ENCODE measurements at regions not wholly inside any gene's neighbourhood (a gene's known extent, or its start where the extent isn't known, plus 50 kb on each side); places are given as distances from the start of the nearest gene placed in this dataset.

GRCh38 chr3:107981471-107982111, 109.2 kb downstream of the CD47 start:
- Histone ChIP-seq H3K36me3 (ENCODE audit: control insufficient read depth in 2 of 2, insufficient read depth in 2 of 2, low read length in 2 of 2) (no peaks in the 10 kb centered on the region), H3K4me1 (ENCODE audit: control insufficient read depth, insufficient read depth, low read length) (peaks cover 13% of the 10 kb centered on the region), H3K9ac (ENCODE audit: low read length in 2 of 2) (no peak overlapping the region), H3K4me3 (ENCODE audit: low read length in 2 of 2) (no peak overlapping the region), H3K27ac (ENCODE audit: low read length) (no peak overlapping the region), H3K27me3 (ENCODE audit: control insufficient read depth in 1 of 2, insufficient read depth in 2 of 2, low read length in 2 of 2) (no peaks in the 10 kb centered on the region), H3K9me3 (ENCODE audit: control insufficient read depth in 2 of 2, low read length in 2 of 2) (no peaks in the 10 kb centered on the region)

GRCh38 chr3:107979538-107979937, 111.3 kb downstream of the CD47 start:
- no peaks in the 10 kb centered on the region for H3K27me3 ChIP-seq (ENCODE audit: control insufficient read depth in 1 of 2, insufficient read depth in 2 of 2, low read length in 2 of 2)
- H3K27ac ChIP-seq (ENCODE audit: low read length): no peak overlapping the region
- no peaks in the 10 kb centered on the region for H3K9me3 ChIP-seq (ENCODE audit: control insufficient read depth in 2 of 2, low read length in 2 of 2)
- H3K4me3 ChIP-seq (ENCODE audit: low read length in 2 of 2): no peak overlapping the region
- peaks cover 8% of the 10 kb centered on the region for H3K4me1 ChIP-seq (ENCODE audit: control insufficient read depth, insufficient read depth, low read length)
- no peaks in the 10 kb centered on the region for H3K36me3 ChIP-seq (ENCODE audit: control insufficient read depth in 2 of 2, insufficient read depth in 2 of 2, low read length in 2 of 2)
- no peak overlapping the region for H3K9ac ChIP-seq (ENCODE audit: low read length in 2 of 2)

GRCh38 chr3:107978131-107979055, 112.4 kb downstream of the CD47 start:
- Histone ChIP-seq H3K27me3 (ENCODE audit: control insufficient read depth in 1 of 2, insufficient read depth in 2 of 2, low read length in 2 of 2) (no peaks in the 10 kb centered on the region), H3K27ac (ENCODE audit: low read length) (no peak overlapping the region), H3K4me3 (ENCODE audit: low read length in 2 of 2) (no peak overlapping the region), H3K4me1 (ENCODE audit: control insufficient read depth, insufficient read depth, low read length) (peaks cover 8% of the 10 kb centered on the region), H3K9me3 (ENCODE audit: control insufficient read depth in 2 of 2, low read length in 2 of 2) (no peaks in the 10 kb centered on the region), H3K9ac (ENCODE audit: low read length in 2 of 2) (no peak overlapping the region), H3K36me3 (ENCODE audit: control insufficient read depth in 2 of 2, insufficient read depth in 2 of 2, low read length in 2 of 2) (no peaks in the 10 kb centered on the region)

- no peak overlapping the region for H3K9ac ChIP-seq (ENCODE audit: low read length in 2 of 2)
- no peaks in the 10 kb centered on the region for H3K27me3 ChIP-seq (ENCODE audit: control insufficient read depth in 1 of 2, insufficient read depth in 2 of 2, low read length in 2 of 2)
- H3K36me3 ChIP-seq (ENCODE audit: control insufficient read depth in 2 of 2, insufficient read depth in 2 of 2, low read length in 2 of 2): no peaks in the 10 kb centered on the region
- H3K9me3 ChIP-seq (ENCODE audit: control insufficient read depth in 2 of 2, low read length in 2 of 2): no peaks in the 10 kb centered on the region
- H3K27ac ChIP-seq (ENCODE audit: low read length): no peak overlapping the region
- H3K4me1 ChIP-seq (ENCODE audit: control insufficient read depth, insufficient read depth, low read length): peaks cover 8% of the 10 kb centered on the region
- H3K4me3 ChIP-seq (ENCODE audit: low read length in 2 of 2): no peak overlapping the region
Observed at GRCh38 chr3:107977221-107978130, 113.4 kb downstream of the CD47 start.

GRCh38 chr3:107976202-107976800, 114.5 kb downstream of the CD47 start:
- Histone ChIP-seq H3K4me3 (ENCODE audit: low read length in 2 of 2) (no peak overlapping the region), H3K9me3 (ENCODE audit: control insufficient read depth in 2 of 2, low read length in 2 of 2) (no peaks in the 10 kb centered on the region), H3K9ac (ENCODE audit: low read length in 2 of 2) (no peak overlapping the region), H3K4me1 (ENCODE audit: control insufficient read depth, insufficient read depth, low read length) (no peaks in the 10 kb centered on the region), H3K36me3 (ENCODE audit: control insufficient read depth in 2 of 2, insufficient read depth in 2 of 2, low read length in 2 of 2) (no peaks in the 10 kb centered on the region), H3K27me3 (ENCODE audit: control insufficient read depth in 1 of 2, insufficient read depth in 2 of 2, low read length in 2 of 2) (no peaks in the 10 kb centered on the region), H3K27ac (ENCODE audit: low read length) (no peak overlapping the region)

GRCh38 chr3:107975529-107976201, 115.2 kb downstream of the CD47 start:
- Histone ChIP-seq H3K36me3 (ENCODE audit: control insufficient read depth in 2 of 2, insufficient read depth in 2 of 2, low read length in 2 of 2) (no peaks in the 10 kb centered on the region), H3K9ac (ENCODE audit: low read length in 2 of 2) (no peak overlapping the region), H3K4me1 (ENCODE audit: control insufficient read depth, insufficient read depth, low read length) (peaks cover under 1% of the 10 kb centered on the region), H3K9me3 (ENCODE audit: control insufficient read depth in 2 of 2, low read length in 2 of 2) (no peaks in the 10 kb centered on the region), H3K4me3 (ENCODE audit: low read length in 2 of 2) (no peak overlapping the region), H3K27ac (ENCODE audit: low read length) (no peak overlapping the region), H3K27me3 (ENCODE audit: control insufficient read depth in 1 of 2, insufficient read depth in 2 of 2, low read length in 2 of 2) (no peaks in the 10 kb centered on the region)

- Histone ChIP-seq H3K27ac (ENCODE audit: low read length) (no peak overlapping the region), H3K36me3 (ENCODE audit: control insufficient read depth in 2 of 2, insufficient read depth in 2 of 2, low read length in 2 of 2) (no peaks in the 10 kb centered on the region), H3K4me3 (ENCODE audit: low read length in 2 of 2) (no peak overlapping the region), H3K27me3 (ENCODE audit: control insufficient read depth in 1 of 2, insufficient read depth in 2 of 2, low read length in 2 of 2) (no peaks in the 10 kb centered on the region), H3K4me1 (ENCODE audit: control insufficient read depth, insufficient read depth, low read length) (peaks cover 6% of the 10 kb centered on the region), H3K9ac (ENCODE audit: low read length in 2 of 2) (no peak overlapping the region), H3K9me3 (ENCODE audit: control insufficient read depth in 2 of 2, low read length in 2 of 2) (no peaks in the 10 kb centered on the region)
Observed at GRCh38 chr3:107973961-107974360, 116.9 kb downstream of the CD47 start.

- H3K4me1 ChIP-seq (ENCODE audit: control insufficient read depth, insufficient read depth, low read length): peaks cover 6% of the 10 kb centered on the region
- no peaks in the 10 kb centered on the region for H3K27me3 ChIP-seq (ENCODE audit: control insufficient read depth in 1 of 2, insufficient read depth in 2 of 2, low read length in 2 of 2)
- no peaks in the 10 kb centered on the region for H3K36me3 ChIP-seq (ENCODE audit: control insufficient read depth in 2 of 2, insufficient read depth in 2 of 2, low read length in 2 of 2)
- H3K4me3 ChIP-seq (ENCODE audit: low read length in 2 of 2): no peak overlapping the region
- no peaks in the 10 kb centered on the region for H3K9me3 ChIP-seq (ENCODE audit: control insufficient read depth in 2 of 2, low read length in 2 of 2)
- H3K27ac ChIP-seq (ENCODE audit: low read length): no peak overlapping the region
- no peak overlapping the region for H3K9ac ChIP-seq (ENCODE audit: low read length in 2 of 2)
Observed at GRCh38 chr3:107973152-107973551, 117.7 kb downstream of the CD47 start.

GRCh38 chr3:107970993-107971580, 119.7 kb downstream of the CD47 start:
- H3K9me3 ChIP-seq (ENCODE audit: control insufficient read depth in 2 of 2, low read length in 2 of 2): no peaks in the 10 kb centered on the region
- H3K9ac ChIP-seq (ENCODE audit: low read length in 2 of 2): no peak overlapping the region
- H3K27me3 ChIP-seq (ENCODE audit: control insufficient read depth in 1 of 2, insufficient read depth in 2 of 2, low read length in 2 of 2): no peaks in the 10 kb centered on the region
- H3K27ac ChIP-seq (ENCODE audit: low read length): no peak overlapping the region
- no peak overlapping the region for H3K4me3 ChIP-seq (ENCODE audit: low read length in 2 of 2)
- peaks cover 6% of the 10 kb centered on the region for H3K4me1 ChIP-seq (ENCODE audit: control insufficient read depth, insufficient read depth, low read length)
- no peaks in the 10 kb centered on the region for H3K36me3 ChIP-seq (ENCODE audit: control insufficient read depth in 2 of 2, insufficient read depth in 2 of 2, low read length in 2 of 2)
